ENCODE measurements at regions not wholly inside any gene's neighbourhood (a gene's known extent, or its start where the extent isn't known, plus 50 kb on each side); places are given as distances from the start of the nearest gene placed in this dataset.

DNA sequence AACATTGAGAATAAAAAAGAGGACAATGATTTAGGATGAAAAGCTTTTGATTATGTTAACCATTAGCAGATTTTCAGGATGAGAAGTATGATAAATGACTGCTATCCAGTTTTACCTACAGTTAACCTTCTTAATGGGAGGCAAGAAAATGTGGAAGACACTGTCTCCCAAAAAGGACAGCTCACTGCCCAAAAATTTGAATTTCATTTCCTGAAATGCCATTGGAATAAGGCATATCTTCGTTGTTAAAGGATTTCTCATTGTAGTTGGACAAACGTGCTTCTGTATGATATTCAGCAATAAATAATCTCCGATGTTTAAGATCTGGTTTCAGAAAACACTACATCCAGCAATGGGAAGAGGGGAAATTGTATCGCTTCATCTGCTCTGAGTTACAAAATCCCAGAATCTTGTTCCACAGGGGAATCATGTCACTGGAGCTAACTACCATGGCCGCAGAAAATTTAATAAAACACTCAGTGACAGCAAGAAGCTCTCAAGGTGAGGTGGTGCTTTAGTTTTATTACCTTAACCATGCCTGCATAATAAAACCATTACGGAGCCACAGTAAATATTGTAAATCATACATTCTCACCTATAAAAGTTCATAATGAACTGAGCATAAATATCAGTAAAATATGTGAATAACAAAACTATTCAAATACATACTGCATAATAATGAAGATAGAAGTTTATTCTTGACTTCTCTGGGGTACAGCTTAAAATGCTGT is 552.3 kb downstream of the PCDH7 start:
- TF ChIP-seq, protein P1, sequence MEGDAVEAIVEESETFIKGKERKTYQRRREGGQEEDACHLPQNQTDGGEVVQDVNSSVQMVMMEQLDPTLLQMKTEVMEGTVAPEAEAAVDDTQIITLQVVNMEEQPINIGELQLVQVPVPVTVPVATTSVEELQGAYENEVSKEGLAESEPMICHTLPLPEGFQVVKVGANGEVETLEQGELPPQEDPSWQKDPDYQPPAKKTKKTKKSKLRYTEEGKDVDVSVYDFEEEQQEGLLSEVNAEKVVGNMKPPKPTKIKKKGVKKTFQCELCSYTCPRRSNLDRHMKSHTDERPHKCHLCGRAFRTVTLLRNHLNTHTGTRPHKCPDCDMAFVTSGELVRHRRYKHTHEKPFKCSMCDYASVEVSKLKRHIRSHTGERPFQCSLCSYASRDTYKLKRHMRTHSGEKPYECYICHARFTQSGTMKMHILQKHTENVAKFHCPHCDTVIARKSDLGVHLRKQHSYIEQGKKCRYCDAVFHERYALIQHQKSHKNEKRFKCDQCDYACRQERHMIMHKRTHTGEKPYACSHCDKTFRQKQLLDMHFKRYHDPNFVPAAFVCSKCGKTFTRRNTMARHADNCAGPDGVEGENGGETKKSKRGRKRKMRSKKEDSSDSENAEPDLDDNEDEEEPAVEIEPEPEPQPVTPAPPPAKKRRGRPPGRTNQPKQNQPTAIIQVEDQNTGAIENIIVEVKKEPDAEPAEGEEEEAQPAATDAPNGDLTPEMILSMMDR (IDR thresholded peaks at IDR 0.05): no peak
- ATAC-seq: no peak
- no peak overlapping the region for H3K27ac ChIP-seq

DNA sequence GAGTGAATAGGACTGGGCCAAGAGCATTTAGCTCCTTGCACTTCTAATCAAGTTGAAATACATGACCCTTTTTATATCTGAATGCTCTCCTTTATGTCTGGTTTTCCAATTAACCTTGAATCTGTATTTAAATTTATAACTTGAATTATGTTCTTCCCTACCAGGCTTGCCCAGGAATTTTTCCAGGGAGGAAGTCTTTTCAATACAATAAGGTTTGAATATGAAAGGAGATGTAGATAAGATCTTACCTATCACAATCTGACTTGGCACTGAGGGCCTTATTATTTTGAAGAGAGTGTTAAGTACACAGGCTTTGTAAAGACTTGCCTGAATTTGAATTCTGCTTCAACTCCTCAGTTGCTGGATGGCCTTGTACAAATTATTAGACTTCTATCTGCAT is 555.7 kb downstream of the PCDH7 start:
- Histone ChIP-seq H3K9me3 (no peaks in the 10 kb centered on the region), H3K27me3 (no peaks in the 10 kb centered on the region), H3K27ac (no peak overlapping the region), H3K4me3 (no peak overlapping the region), H3K36me3 (no peaks in the 10 kb centered on the region), H3K4me1 (no peaks in the 10 kb centered on the region)
- intact Hi-C loops (cut with DNase I): no loop called here
- no peak for DNase-seq
- ATAC-seq: no peak
- TF ChIP-seq, protein P1 (IDR thresholded peaks at IDR 0.05): no peak

More for the DNA sequence above, 552.3 kb downstream of the PCDH7 start:
- no peaks in the 10 kb centered on the region for H3K4me1 ChIP-seq
- H3K36me3 ChIP-seq: no peaks in the 10 kb centered on the region
- DNase-seq: no peak
- no peaks in the 10 kb centered on the region for H3K9me3 ChIP-seq
- H3K4me3 ChIP-seq: no peak overlapping the region
- intact Hi-C loops (cut with DNase I): no loop called here
- H3K27me3 ChIP-seq: no peaks in the 10 kb centered on the region

DNA sequence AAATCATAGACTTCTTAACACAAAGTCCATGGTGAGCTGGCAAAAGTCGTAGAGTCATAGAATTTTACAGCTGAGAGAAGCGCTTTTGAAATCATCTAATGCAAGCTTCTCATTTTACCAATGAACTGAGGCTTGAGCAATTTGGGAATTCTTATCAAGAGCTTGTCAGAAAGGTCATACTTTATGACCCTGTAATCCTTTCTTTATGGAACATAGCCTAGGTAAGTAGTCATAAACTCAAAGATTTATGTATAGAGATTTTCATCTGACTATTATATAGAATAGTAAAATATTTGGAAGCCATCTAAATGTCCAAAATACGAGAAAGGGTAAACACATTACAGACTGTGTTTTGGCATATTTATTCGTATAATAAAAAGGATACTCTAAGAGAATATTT is 563.5 kb downstream of the PCDH7 start:
- Histone ChIP-seq H3K4me1 (no peaks in the 10 kb centered on the region), H3K9me3 (no peaks in the 10 kb centered on the region), H3K27ac (no peak overlapping the region), H3K36me3 (no peaks in the 10 kb centered on the region), H3K4me3 (no peak overlapping the region), H3K27me3 (no peaks in the 10 kb centered on the region)
- ATAC-seq (no peak), DNase-seq (no peak)
- intact Hi-C loops (cut with DNase I): no loop called here
- TF ChIP-seq, protein P1 (IDR thresholded peaks at IDR 0.05): no peak

DNA sequence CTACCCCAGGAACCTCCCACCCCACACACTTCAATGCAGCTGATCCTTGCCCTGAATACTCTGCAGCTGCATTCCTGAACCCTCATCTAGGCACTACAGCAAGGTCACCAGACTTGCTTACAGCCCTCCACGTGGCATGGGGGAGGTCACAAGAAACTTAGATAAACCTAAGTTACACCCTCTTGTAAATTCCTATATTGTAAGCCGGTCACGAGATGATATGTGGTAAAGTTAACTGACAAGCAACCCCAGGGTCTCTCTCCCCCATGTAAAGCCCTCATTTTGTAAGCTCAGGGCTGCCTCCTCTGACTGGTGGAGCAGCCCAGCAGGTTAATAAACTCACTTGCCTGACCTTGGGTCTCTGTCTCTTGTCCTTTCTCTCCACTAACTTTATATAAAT is 570.7 kb downstream of the PCDH7 start:
- Histone ChIP-seq H3K36me3 (no peaks in the 10 kb centered on the region), H3K9me3 (no peaks in the 10 kb centered on the region), H3K27me3 (no peaks in the 10 kb centered on the region), H3K27ac (no peak overlapping the region), H3K4me1 (no peaks in the 10 kb centered on the region), H3K4me3 (no peak overlapping the region)
- intact Hi-C loops (cut with DNase I): no loop called here
- DNase-seq (no peak), ATAC-seq (no peak)
- TF ChIP-seq, protein P1 (IDR thresholded peaks at IDR 0.05): no peak

DNA sequence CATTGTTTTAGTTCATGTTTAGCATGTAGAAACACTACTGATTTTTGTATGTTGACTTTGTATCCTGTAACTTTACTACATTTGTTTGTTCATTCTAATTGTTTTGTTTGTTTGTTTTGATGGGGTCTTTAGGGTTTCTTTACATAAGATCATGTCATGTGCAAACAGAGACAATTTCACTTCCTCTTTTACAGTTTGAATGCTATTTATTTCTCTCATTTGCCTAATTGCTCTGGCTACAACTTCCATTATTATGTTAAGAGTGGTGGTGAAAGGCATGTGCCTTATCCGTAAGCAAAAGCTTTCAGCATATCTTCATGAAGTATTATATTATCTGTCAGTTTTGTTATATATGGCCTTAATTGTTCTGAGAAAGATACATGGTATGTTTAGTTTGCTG is 571.1 kb downstream of the PCDH7 start:
- no peaks in the 10 kb centered on the region for H3K4me1 ChIP-seq
- H3K9me3 ChIP-seq: no peaks in the 10 kb centered on the region
- no peak overlapping the region for H3K27ac ChIP-seq
- H3K27me3 ChIP-seq: no peaks in the 10 kb centered on the region
- TF ChIP-seq, protein P1 (IDR thresholded peaks at IDR 0.05): no peak
- no peak overlapping the region for H3K4me3 ChIP-seq
- DNase-seq (no peak), ATAC-seq (no peak)
- H3K36me3 ChIP-seq: no peaks in the 10 kb centered on the region
- intact Hi-C loops (cut with DNase I): no loop called here
